LHCN-M2 (cell line): ENCODE measurements at regions not wholly inside any gene's neighbourhood (a gene's known extent, or its start where the extent isn't known, plus 50 kb on each side); places are given as distances from the start of the nearest gene placed in this dataset.

Source experiments
- DNase-seq: peaks from one replicate; pipeline ENCODE4 v3.0.0-alpha.2; 2012; ENCODE audit warnings: low read depth

DNA sequence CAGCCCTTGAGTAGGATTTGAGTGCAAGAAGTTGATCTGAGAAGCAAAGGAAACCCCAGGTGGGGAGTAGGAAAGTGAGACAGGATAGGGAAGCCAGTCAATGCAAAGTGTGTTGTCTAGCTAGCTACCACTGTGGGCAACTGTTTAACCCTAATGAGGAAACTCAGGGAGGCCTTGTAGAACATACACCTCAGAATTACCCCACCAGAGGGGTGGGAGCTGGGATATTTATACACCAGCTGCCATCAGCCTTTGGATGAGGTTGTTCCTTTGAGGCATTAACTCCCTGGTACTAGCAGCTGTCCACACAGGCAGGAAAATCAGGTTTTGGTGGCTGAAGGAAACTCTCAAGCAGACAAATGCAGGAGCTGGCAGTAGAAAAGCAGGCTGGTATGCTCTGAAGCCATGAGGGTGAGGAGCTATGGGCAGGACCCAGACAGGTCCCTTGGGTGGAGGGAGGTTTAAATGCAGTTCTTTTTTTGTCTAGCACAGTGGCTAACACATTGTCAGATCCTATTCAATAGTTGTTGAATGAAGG, 60.1 kb upstream of the ARID5B start:
- peak; percentile 28 for DNase-seq

DNA sequence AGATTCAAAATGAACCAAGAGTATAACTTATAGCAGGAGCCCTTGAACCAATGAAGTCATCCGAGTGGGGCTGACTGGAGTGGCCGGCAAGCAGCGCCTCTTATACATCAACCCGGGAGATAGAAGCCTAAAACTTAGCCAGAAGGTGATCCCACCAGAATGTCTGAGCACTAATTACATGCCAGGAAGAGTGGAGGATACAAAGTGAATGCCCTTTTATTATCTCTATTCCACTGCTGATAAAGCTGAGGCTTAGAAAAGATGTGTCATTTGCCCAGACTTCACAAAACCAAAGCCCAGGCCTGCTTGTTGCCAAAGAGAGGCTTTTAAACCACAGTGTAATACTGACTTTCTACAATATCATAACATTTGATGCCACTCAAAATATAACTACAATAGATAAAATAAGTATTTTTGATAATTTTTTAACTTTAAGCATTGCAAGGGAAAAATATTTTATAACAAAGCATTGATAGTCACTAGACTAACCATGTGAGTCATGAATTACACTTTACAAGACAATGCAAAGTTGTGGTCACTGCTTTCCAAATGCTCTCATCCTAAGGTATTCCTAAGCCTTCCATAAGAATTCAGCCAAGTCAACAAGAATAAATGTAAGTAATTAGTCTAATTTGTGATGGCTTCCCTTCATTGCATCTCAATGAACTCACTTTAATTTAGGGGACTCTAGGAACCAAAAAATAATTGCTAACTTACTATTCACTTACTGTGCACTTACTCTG, 58.6 kb upstream of the ARID5B start:
- peak; percentile 59 for DNase-seq

DNA sequence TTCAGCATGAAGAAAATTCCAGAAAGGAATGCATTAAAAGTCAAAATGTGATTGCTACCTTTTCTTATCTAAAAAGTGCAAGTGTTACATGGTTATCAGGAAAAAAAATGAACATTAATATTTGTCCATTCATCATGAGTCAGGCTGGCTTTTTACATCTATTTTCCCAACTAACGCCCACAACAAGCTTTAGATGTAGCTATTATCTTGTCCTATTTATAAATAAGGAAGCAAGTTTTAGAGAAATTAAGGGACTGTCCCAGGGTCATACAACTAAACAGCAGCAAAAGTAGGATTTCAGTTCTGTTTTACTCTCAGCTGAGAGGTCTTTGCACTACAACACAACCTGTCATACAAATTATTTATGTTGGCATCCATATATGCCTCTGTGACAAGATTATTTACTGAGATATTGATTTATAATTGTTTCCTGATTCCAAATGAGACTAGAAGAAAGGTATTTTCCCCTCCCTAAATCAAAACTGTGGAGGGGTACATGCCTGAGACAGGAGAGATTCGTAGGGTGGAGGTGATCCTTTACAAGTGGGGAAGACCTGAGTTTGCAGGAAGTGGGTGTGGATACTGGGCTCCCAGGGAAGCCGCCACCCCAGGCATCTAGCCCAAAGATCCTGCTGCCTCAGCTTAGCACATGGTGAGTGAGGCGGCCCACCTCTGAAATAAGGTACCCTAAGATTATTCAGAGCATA, 57.2 kb upstream of the ARID5B start:
- DNase-seq = no peak

DNA sequence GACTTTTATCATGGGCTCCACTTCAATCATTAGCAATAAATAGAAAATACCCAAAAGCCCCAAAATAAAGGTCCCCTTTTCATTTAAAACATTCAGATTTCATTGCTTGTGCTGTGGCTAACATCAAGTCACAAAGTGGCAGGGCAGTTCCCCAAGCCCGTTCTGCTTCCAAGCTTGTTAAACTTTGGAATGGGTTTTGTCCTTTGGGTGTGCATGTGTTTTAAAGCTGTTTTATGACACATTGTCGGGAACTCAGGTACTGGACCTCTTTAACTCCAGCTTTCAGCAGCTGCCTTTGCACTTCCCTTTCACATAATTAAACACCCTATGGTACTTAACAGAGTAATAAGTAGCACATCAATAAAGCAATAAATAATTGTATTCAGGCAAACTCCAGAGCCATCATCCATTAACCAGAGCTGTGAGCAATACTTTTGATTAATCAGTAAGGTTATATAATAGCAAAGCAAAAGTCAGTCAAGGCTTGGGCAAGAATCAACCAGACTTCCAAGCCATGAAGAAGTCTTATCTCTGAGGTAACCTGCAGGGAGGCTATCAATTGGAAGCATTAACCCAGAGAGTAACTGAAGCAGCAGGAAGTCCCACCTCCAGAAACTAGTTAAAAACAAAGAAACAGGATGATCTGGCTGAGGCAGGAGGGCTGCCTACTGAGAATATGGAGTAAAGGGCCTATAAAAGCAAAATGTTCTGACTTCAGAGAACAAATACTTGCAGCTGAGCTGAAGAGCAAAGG, 56.1 kb upstream of the ARID5B start:
- no peak for DNase-seq

DNA sequence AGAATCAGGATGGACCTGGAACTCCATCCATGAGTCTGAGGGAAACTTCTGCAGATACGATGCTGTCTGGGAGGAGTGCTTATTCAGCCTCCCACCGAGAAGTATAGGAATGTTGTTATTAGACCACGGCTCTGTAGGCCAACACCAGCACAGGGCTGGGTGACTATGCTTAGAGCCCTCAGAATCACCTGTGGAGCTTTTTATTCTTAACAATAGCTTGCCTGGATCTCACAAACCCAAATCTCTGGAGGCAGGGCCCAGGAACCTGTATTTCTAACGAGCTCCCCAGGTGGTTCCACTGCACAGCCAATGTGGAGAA, 55.6 kb upstream of the ARID5B start:
- DNase-seq = peak; percentile 13

DNA sequence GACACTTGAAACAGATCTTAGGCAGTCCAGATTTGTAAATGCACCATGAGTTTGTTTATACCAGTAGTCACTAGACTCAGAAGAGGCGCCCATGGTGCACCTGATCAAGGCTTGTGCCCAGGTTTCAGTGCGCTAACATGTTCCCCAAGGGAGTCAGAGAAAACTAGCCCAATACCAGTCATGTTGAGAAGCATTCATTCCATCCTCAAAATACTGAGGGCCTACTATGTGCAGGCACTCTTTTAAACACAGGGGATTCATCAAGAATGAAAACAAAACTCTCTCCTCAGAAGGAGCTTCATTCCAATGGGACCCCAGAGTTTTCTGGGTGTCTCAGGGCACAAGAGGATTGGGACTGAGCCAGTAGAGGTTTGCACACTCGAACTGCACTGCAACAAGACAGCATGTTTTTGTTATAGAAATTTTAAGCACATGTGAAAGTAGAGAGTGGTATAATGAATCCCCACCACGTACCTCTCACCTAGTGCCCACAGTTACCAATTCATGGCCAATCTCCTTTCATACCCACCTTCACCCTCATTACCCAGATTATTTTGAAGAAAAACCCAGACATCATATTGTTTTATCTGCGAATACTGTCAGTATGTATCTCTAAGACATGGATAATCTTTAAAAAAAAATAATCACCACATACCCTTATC, 55.0 kb upstream of the ARID5B start:
- no peak for DNase-seq

DNA sequence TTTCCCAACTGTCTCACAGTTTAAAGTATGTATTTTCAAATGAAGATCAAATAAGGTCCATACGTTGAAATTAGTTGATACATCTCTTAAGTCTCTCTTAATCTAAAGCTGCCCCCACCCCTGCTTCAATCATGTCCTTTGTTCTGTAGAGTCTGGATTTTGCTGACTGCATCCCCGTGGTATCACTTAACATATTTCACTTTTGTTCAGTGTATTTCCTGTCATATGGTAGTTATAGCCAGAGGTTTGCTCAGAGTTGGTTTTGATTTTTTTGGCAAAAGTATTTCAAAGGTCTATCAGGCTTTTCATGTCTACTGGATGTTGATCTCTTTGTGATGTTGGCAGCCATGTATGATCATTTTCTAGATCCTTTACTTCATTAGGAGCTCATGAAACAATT, 54.4 kb upstream of the ARID5B start:
- no peak for DNase-seq

DNA sequence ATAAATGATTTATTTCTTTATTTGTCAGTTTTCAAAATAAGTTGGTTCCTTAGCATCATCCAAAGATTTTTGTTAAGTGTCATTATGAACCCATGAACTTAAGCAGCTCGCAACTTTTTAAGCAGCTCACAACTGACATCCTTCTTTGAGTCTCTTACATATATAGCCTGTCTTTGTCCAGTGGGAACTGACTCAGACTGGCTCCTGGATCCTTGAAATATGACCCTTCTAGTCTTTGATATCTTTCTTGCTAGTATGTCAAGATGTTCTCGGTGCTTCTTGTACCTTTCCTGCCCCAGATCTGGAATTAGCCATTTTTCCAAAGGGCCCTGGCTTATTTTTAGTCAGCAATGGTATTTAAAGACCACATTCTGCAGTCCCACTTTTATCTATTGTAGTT, 53.9 kb upstream of the ARID5B start:
- peak; percentile 47 for DNase-seq

DNA sequence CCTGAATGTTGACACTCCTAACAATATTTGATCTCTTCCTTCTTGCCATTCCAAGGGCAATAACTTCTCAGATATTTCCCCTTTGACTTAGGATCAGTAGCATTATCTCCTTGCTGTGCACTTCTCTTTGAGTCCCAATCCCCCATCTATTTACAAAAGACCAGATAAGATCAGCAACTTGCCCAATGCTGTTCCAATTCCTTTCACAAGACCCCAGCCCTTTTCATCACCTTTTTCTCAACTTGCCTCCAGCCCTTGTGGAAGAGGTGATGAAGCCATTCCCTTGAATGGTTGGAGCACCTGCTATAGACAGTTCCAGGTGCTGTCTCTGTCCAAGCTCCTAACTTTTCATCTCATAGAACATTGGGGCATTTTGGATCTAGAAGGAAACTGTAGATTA, 51.1 kb upstream of the ARID5B start:
- no peak for DNase-seq
